ENCODE measurements at regions not wholly inside any gene's neighbourhood (a gene's known extent, or its start where the extent isn't known, plus 50 kb on each side); places are given as distances from the start of the nearest gene placed in this dataset.

GRCh38 chr2:8090748-8091700 lies 590.8 kb upstream of the ID2 start:
- intact Hi-C loops (cut with DNase I), result no loop called here
- DNase-seq (ENCODE audit: low spot score) (no peak), ATAC-seq (peak; percentile 93)

GRCh38 chr2:8094526-8094925 lies 587.3 kb upstream of the ID2 start:
- DNase-seq (ENCODE audit: low spot score) (no peak), ATAC-seq (no peak)
- intact Hi-C loops (cut with DNase I), result no loop called here

- no peak for DNase-seq (ENCODE audit: low spot score)
- no peak for ATAC-seq
- intact Hi-C loops (cut with DNase I), result no loop called here
These were observed 585.9 kb upstream of the ID2 start for GRCh38 chr2:8095978-8096377.

DNA sequence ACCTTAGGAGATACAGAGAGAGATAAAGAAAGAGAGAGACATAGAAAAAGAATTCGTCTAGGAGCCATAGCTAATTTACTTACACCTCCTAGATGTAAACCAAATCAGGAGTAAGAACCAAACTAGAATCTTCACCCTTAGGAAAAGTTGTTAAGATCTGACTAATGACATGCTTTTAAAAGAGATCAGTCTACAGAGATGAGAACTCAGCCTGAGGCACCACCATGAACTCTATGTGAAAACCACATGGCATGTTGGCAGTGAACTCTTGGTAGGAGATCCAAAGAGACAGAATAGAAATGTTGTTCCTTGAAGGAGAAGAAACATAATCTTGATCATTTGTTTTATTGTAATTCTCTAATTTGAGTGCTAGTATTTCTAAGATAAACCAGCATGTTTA lies 585.4 kb upstream of the ID2 start:
- ATAC-seq (no peak), DNase-seq (ENCODE audit: low spot score) (no peak)
- intact Hi-C loops (cut with DNase I), result no loop called here

DNA sequence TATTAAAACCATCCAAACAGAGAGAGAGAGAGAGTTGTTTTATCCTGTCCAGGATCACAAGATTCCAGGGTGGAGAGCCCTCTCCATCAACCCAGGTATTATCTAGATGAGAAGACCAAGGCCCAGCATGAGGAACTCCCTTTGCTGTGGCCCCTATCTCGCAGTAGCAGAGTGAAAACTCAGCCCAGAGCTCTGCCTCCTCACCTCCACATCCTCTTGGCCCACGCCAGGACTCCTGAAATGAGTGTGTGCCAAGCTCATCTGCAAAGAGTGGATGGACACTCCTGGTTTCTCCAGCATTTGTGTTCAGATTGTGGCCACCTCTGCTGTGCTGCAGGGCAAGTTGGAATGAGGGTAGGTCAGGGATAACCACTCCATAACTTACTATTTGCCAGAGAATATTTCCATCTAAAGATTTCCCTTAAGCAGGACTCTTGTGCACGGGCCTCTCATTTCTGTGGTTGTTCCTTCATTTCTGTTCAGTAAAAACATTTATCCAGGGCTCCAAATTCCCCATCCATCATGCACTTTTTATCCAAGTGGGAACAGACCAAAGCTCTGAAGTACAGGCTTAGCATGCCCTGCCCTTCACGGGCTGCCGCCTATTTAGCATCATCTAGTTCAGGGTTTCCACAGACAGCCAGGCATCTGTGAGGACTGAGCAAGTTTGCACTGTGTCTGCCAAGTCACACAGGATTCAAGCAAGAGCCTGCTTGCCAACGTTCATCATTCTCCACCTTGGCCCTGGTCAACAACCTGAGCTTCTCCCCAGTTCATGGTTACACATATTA lies 583.2 kb upstream of the ID2 start:
- intact Hi-C loops (cut with DNase I), result no loop called here
- no peak for ATAC-seq
- DNase-seq (ENCODE audit: low spot score), result no peak

DNA sequence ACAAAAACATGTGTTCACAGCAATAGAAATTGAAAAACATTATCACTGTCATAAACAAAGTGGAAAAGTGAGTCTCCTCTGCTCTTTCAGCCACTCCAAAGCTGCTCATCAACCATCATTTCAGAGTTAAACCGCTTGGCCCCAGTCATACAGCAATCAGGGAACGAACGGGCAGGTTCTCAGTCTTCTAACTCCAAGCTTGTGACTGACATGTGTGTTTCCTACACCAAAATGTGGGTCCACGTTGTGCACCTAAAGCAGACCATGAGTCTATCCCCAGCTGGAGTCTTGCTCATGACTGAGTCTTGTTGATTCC lies 582.6 kb upstream of the ID2 start:
- intact Hi-C loops (cut with DNase I), result no loop called here
- no peak for ATAC-seq
- DNase-seq (ENCODE audit: low spot score), result no peak

GRCh38 chr2:8101614-8102277 lies 580.1 kb upstream of the ID2 start:
- no peak for DNase-seq (ENCODE audit: low spot score)

DNA sequence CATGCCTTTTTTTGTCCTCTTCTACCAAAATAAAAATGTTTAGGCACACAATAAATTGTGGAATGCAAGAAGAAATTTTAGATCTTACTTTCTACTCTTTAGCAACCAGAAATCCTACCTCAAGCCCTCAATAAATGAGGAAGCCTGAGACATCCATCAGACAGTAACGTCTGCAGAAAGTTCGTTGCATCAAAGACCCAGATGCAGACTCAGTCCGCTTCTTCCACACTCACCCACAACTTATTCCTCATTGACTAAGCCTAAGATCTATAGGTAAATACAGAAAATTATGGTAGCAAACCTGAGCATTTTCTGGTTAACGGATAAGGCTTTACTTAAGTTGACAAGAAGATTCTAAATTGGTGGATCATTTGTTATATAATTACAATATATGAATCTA lies 579.4 kb upstream of the ID2 start:
- DNase-seq (ENCODE audit: low spot score) (no peak), ATAC-seq (no peak)
- intact Hi-C loops (cut with DNase I), result no loop called here

More at GRCh38 chr2:8101614-8102277, 580.1 kb upstream of the ID2 start:
- ATAC-seq, result no peak
- intact Hi-C loops (cut with DNase I), result no loop called here

DNA sequence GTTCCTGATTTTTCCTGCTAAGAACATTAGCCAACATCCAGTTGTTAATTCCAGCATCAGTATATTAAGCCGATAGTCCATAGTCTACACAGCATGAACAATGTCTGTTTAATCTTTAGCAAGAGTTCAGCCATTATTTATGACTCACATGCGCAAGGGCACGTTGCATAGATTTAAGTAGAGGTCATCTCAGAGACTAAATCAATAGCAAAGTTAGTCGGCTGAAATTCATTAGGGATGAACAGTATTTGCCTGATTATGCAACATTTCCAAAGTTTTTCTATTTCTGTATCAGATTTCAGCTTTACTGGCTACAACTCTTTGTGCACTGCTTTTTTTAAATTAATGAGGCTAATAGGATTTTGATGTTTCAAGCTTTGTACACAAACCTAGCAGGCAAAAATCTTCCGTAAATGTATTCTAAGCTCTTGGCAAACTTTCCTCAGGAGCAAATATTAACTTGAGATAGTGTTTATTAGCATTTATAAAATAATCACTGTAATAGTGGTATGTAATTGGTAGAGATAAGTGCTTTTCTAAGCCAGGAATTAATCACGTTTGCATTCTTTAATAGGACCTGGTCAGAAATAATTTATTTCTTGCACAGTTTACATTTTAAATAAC lies 578.7 kb upstream of the ID2 start:
- no peak for ATAC-seq
- intact Hi-C loops (cut with DNase I), result no loop called here
- DNase-seq (ENCODE audit: low spot score), result no peak

- no peak for ATAC-seq
- intact Hi-C loops (cut with DNase I), result no loop called here
These were observed 574.7 kb upstream of the ID2 start for GRCh38 chr2:8107150-8107549.

GRCh38 chr2:8107621-8108378 lies 574.1 kb upstream of the ID2 start:
- no peak for DNase-seq (ENCODE audit: low spot score)
- intact Hi-C loops (cut with DNase I), result no loop called here
- no peak for ATAC-seq

More at GRCh38 chr2:8107150-8107549, 574.7 kb upstream of the ID2 start:
- DNase-seq (ENCODE audit: low spot score), result no peak

- intact Hi-C loops (cut with DNase I), result no loop called here
- ATAC-seq (no peak), DNase-seq (ENCODE audit: low spot score) (no peak)
These were observed 571.1 kb upstream of the ID2 start for GRCh38 chr2:8110716-8111115.

- no peak for DNase-seq (ENCODE audit: low spot score)
- intact Hi-C loops (cut with DNase I), result no loop called here
- ATAC-seq, result no peak
These were observed 570.7 kb upstream of the ID2 start for GRCh38 chr2:8111193-8111592.

DNA sequence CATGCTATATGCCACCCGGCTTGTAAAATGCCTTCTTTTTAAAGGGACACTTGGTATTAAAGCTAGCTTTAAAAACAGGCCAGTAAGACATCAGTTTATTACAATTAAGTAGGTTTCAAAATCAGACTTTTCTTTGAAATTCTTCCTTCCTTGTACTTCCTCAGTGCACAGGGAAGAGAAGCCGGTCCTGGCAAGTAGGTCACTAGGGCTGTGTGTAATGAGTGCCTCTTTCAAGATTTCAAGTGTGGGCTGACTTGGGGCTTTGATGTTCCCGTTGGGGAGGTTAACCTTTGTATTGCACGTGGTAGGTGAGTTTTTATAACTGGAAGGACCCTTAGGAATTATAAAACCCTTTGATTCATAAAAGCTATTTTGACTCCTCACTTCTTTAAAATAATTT lies 566.4 kb upstream of the ID2 start:
- no peak for ATAC-seq
- intact Hi-C loops (cut with DNase I), result no loop called here
- no peak for DNase-seq (ENCODE audit: low spot score)

DNA sequence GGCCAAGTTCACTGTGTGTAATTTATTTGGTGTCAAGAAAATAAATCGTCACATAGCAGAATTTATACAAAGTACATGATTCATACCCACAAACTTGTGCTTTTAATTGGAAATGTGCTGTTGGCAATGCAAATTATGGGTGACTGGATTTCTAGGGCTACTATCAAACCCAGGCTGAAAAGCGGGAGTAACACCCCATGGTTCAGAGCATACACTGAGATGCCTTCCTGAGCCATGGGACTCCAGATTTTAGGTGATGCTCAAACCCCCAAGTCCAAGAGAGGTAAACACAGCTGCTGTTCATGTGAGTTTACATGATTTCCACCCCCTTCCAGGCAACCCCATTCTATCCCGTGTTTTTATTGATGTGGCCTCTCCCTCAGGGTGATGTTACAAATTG lies 565.9 kb upstream of the ID2 start:
- DNase-seq (ENCODE audit: low spot score), result no peak
- intact Hi-C loops (cut with DNase I), result no loop called here
- ATAC-seq, result no peak

DNA sequence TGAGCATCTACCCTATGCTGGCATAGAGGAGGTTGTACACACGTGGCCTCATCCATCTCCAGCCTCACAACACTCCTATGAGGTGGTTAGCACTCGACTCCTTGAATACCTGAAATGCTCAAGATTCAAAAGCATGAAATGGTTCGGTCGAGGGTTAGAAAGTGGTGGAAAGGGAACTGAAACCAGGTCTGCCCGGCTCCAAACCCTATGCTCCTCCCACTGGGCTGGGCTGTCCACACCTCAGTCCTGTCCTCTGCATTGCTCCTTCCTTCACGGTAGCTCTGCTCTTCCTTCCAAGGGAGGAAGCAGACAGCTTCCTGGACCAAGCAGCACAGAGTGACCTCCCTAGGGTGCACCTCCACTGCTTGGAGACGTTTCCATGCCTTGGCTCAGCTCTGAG lies 565.2 kb upstream of the ID2 start:
- no peak for ATAC-seq
- DNase-seq (ENCODE audit: low spot score), result no peak
- intact Hi-C loops (cut with DNase I), result no loop called here

- ATAC-seq (no peak), DNase-seq (ENCODE audit: low spot score) (no peak)
- intact Hi-C loops (cut with DNase I), result no loop called here
These were observed 562.7 kb upstream of the ID2 start for GRCh38 chr2:8118940-8119781.
